NT2/D1 (cell line): ENCODE measurements at regions not wholly inside any gene's neighbourhood (a gene's known extent, or its start where the extent isn't known, plus 50 kb on each side); places are given as distances from the start of the nearest gene placed in this dataset.

ENCODE experiments used
- DNase-seq: peaks from one replicate; pipeline ENCODE4 v3.0.0-alpha.2; 2011; ENCODE audit warnings: low read depth, low spot score
- H3K27me3 ChIP-seq: 2 replicates; pipeline ENCODE4 v1.6.0; 2011; ENCODE audit warnings: mild to moderate bottlenecking; ENCODE audit not compliant: insufficient read length, insufficient read depth
- H3K36me3 ChIP-seq: 2 replicates; pipeline ENCODE4 v1.6.1; 2011; ENCODE audit warnings: mild to moderate bottlenecking, low read length, mixed read lengths; ENCODE audit not compliant: insufficient read depth, insufficient read length
- H3K4me1 ChIP-seq: 2 replicates; pipeline ENCODE4 v1.5.1; 2011; ENCODE audit not compliant: insufficient read depth, insufficient read length
- H3K4me3 ChIP-seq: 2 replicates; pipeline ENCODE4 v1.5.1; 2011; ENCODE audit warnings: low read depth; ENCODE audit not compliant: insufficient read length
- H3K9ac ChIP-seq: 2 replicates; pipeline ENCODE4 v1.6.0; 2011; ENCODE audit warnings: low read depth; ENCODE audit not compliant: insufficient read length
- H3K9me3 ChIP-seq: 2 replicates; pipeline ENCODE4 v1.5.1; 2011; ENCODE audit warnings: mild to moderate bottlenecking, low read length; ENCODE audit not compliant: insufficient read depth
- SUZ12 ChIP-seq: IDR thresholded peaks from 2 replicates; pipeline ENCODE4 v1.6.1; 2011; ENCODE audit not compliant: insufficient read length, insufficient read depth; ENCODE audit errors: extremely low read depth
- YY1 ChIP-seq: IDR thresholded peaks from 2 replicates; pipeline ENCODE4 v1.6.1; 2011; ENCODE audit not compliant: insufficient read length, insufficient read depth
- ZNF274 ChIP-seq: IDR thresholded peaks from 2 replicates; pipeline ENCODE4 v1.6.1; 2011; ENCODE audit warnings: mild to moderate bottlenecking, low read depth, low read length

DNA sequence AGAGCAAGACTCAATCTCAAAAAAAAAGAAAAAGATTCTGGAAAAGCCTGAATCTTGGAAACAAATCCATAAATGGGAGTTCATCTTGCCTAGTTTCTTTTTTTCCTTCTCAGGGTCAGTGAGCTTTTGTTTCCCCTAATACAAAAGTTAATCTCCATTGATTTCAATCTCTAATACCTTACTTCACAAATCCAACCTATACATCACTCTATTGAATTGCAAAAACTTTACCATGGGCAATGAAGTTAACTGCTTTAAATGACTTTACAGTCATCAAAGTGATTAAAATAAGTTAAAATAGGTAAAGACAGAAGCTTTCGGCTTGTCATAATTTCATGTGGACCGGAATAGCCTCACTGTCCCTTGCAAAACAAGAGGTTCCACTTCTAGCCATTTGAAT is 1012.7 kb upstream of the SEL1L start:
- TF ChIP-seq ZNF274 (no peak), SUZ12 (no peak), YY1 (no peak)
- Histone ChIP-seq H3K9ac (no peak overlapping the region), H3K4me3 (no peak overlapping the region), H3K36me3 (no peaks in the 10 kb centered on the region), H3K27me3 (no peaks in the 10 kb centered on the region), H3K4me1 (no peaks in the 10 kb centered on the region), H3K9me3 (no peaks in the 10 kb centered on the region)
- no peak for DNase-seq

DNA sequence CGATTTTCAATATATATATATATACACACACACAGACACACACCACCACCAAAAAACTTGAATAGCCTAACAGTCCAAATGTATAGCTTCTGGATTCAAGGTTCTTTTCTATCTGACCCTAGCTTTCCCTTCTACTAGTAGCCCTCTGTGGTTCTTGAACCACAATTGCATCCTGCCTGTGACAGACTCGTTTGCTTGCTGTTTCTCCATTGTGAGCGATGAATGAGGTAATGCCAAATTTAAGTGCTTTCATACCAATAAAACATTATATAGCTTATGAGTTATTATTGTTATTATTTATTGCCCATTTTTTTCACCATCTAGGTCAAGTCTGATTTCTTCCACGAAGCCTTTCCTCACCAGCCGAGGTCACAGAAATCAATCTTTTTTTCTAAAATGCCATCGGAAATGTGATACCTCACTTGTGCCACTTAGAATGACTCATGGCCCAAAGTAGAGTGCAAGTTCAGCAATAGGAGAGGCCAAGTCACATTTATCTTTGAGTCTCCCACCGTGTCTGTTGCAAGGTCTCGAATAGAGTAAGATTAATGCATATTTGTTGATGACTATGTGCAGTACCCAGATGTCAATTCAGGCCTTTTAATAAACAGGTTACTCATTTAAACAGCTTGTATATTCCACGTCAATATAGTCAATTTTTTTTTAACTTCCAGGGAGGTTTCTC is 1015.8 kb upstream of the SEL1L start:
- H3K36me3 ChIP-seq, result no peaks in the 10 kb centered on the region
- H3K27me3 ChIP-seq, result no peaks in the 10 kb centered on the region
- no peak overlapping the region for H3K9ac ChIP-seq
- H3K9me3 ChIP-seq, result no peaks in the 10 kb centered on the region
- no peak for DNase-seq
- TF ChIP-seq ZNF274 (no peak), YY1 (no peak), SUZ12 (no peak)
- no peak overlapping the region for H3K4me3 ChIP-seq
- H3K4me1 ChIP-seq, result no peaks in the 10 kb centered on the region

DNA sequence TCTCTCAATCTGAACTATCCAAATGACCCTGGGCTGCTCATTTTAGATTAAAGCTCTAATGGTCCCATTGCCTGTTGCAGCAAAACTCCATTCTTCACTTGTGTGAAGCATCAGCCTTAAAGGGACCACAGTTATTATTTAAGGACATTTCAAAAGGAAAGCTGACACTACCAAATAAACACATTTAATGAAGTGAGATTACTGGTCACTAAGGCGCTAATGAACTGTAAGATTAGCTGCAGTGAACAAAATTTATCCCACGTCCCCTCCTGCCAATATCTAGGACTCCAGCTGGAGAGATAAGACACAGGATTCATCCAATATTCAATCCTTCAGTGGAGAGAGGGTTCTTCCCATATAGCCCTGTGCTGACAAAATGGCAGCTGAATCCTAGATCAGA is 1029.2 kb upstream of the SEL1L start:
- TF ChIP-seq ZNF274 (no peak), SUZ12 (no peak), YY1 (no peak)
- Histone ChIP-seq H3K27me3 (no peaks in the 10 kb centered on the region), H3K4me1 (no peaks in the 10 kb centered on the region), H3K9me3 (no peaks in the 10 kb centered on the region), H3K4me3 (no peak overlapping the region), H3K9ac (no peak overlapping the region), H3K36me3 (no peaks in the 10 kb centered on the region)
- no peak for DNase-seq

DNA sequence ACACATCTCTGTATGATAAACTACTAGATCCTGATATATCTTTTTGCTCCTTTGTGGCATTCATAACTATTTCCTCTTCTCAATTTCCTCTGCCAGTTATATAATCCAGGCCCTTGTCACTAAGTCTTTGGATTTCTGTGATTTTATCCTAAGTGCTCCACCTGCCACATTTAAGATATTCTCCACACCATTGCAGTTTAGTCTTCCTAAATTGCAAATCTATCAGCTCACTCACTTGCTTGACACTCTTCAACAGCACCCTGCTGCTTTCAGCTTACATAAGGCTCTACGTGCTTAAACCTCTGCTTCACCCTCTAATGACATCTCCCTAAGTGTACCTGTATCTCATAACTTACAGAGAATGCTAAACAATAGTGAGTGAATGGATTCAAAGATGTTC is 1032.2 kb upstream of the SEL1L start:
- Histone ChIP-seq H3K9ac (no peak overlapping the region), H3K36me3 (no peaks in the 10 kb centered on the region), H3K4me3 (no peak overlapping the region), H3K9me3 (no peaks in the 10 kb centered on the region), H3K27me3 (no peaks in the 10 kb centered on the region), H3K4me1 (no peaks in the 10 kb centered on the region)
- DNase-seq, result no peak
- TF ChIP-seq SUZ12 (no peak), YY1 (no peak), ZNF274 (no peak)

DNA sequence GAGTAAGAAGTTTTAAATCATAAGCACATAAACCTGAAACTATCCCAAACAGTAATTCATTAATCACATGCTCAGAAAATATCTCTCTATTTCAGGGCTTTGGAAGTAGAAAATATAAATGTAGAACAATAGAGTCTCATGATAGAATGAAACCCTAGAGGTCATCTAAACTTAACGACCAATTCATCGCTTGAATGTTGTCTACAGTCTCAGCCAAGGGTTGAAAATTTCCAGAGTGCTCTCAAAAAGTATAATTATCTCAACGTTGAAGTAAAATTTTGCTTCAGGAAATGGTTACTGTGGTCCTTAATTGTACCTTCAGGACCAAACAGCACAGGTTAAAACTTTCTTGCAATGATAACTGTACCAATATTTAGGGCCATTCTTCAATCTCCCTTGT is 1053.6 kb upstream of the SEL1L start:
- Histone ChIP-seq H3K4me1 (no peaks in the 10 kb centered on the region), H3K4me3 (no peak overlapping the region), H3K9me3 (no peaks in the 10 kb centered on the region), H3K36me3 (no peaks in the 10 kb centered on the region), H3K27me3 (no peaks in the 10 kb centered on the region), H3K9ac (no peak overlapping the region)
- no peak for DNase-seq
- TF ChIP-seq SUZ12 (no peak), YY1 (no peak), ZNF274 (no peak)

DNA sequence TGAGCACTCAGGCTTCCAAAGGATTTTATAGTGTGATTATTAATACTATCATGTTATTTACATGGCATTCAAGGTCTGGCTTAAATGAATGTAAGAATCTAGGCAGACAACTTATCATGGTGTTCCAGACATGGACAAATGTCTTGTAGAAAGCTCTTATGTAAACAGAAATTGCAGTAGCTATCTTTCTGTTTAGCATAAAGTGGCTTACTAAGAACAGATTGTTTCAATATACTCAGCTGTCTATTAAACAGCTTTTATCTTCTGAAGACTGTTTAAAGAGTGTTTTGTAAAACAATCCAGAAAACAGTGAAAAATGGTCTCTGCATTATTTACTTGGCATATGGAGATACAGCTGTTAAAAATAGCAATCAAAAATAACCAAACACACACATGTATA is 1061.8 kb upstream of the SEL1L start:
- H3K9ac ChIP-seq, result no peak overlapping the region
- H3K36me3 ChIP-seq, result no peaks in the 10 kb centered on the region
- H3K9me3 ChIP-seq, result no peaks in the 10 kb centered on the region
- no peaks in the 10 kb centered on the region for H3K27me3 ChIP-seq
- no peak overlapping the region for H3K4me3 ChIP-seq
- DNase-seq, result no peak
- H3K4me1 ChIP-seq, result no peaks in the 10 kb centered on the region
- TF ChIP-seq ZNF274, result no peak
- no peak for TF ChIP-seq SUZ12
- no peak for TF ChIP-seq YY1

DNA sequence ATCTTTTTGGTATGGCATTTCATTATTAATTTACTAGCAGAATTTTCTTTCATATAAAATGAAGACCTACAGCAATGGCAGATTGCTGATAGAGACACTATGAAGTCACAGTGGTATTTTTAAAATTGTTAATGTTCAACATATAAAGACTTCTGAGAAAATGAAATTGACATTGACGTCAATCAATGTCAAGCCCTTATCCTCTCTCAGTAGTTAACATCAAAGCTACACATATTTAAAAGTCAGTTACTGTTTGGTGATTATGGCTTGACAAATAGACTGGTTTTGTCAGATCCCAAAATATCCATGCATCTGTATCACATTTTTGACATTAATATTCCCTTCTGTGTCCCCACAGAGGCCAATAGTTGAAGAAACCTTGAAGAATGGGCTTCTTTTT is 1069.1 kb upstream of the SEL1L start:
- no peak for DNase-seq
- H3K4me1 ChIP-seq, result no peaks in the 10 kb centered on the region
- no peaks in the 10 kb centered on the region for H3K36me3 ChIP-seq
- no peak overlapping the region for H3K4me3 ChIP-seq
- H3K9ac ChIP-seq, result no peak overlapping the region
- H3K9me3 ChIP-seq, result no peaks in the 10 kb centered on the region
- no peaks in the 10 kb centered on the region for H3K27me3 ChIP-seq
- TF ChIP-seq ZNF274, result no peak
- no peak for TF ChIP-seq YY1
- no peak for TF ChIP-seq SUZ12
